ENCODE measurements at regions not wholly inside any gene's neighbourhood (a gene's known extent, or its start where the extent isn't known, plus 50 kb on each side); places are given as distances from the start of the nearest gene placed in this dataset.
"Not testable (repeated sequence)": the region's sequence is repeated elsewhere in the genome, so short reads cannot be mapped to it uniquely, and the experiment has no call there.

DNA sequence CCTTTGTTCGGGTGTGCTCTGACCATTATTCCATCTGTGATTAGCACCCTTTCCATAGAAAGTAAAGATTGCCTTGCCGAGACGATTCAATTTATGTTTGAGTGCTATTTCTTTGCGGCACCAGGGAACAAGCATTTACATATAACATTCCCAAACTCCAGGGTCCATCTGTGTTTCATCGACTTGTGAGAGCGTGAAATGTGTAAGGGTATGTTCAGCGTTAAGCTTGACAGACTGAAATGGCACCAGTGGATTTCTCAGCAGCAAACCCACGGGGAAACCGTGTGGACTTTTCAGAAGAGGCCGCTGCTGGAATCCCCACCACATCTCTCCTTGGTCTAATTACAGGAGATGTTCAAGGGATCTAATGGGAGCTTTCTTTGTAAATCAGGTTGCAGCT is 270.5 kb downstream of the TCERG1L start:
- no peak for DNase-seq

DNA sequence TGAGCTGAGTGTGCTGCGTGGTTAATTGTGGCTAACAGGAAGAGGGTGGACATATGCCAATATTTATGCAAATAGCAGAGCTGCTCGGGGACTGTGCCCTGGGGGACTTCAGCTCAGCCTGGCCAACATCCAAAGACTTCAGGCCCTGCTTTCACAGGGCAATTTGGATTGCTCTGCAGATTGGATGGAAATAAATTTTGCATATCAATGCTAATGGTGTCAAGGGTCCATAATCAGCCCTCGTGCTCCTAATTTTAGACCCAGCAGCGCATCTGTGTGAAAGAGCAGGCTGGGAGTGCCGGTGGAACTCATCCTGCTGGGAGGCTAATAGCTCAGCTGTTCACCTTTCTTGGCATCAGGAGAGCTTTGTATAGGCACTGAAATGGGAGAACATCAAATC is 270.1 kb downstream of the TCERG1L start:
- DNase-seq: peak; percentile 89

- DNase-seq: not testable (repeated sequence)
Measured at GRCh38 chr10:131042015-131042414, 269.5 kb downstream of the TCERG1L start.
